Fibroblast of skin of right quadriceps (primary cell): ENCODE measurements at regions not wholly inside any gene's neighbourhood (a gene's known extent, or its start where the extent isn't known, plus 50 kb on each side); places are given as distances from the start of the nearest gene placed in this dataset.

Source experiments
- DNase-seq: peaks from one replicate; pipeline ENCODE4 v3.0.0-alpha.2; 2013

GRCh38 chr14:81673930-81674329 is 140.3 kb upstream of the SEL1L start:
- DNase-seq = no peak

DNA sequence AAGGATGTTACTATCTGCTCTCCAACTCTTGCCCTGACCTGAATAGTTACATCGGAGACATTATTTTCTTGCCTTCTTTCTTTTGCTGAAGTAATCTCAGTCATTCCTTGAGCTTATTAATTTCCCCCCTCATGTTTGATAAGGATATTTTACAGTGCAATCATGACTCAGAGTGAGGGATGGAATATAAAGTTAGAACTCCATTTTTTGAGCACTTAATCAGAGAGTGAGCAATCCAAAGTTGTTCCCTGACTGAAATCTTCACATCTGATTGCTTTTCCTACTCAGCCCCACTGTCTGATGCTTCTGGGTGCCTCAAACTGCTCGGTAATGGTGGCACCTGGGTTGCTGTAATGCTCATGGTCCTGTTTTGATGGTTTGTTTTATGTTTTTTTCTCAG is 142.7 kb upstream of the SEL1L start:
- DNase-seq = no peak

GRCh38 chr14:81676879-81677278 is 143.2 kb upstream of the SEL1L start:
- no peak for DNase-seq

GRCh38 chr14:81677736-81678135 is 144.1 kb upstream of the SEL1L start:
- no peak for DNase-seq

- DNase-seq = no peak
Measured at GRCh38 chr14:81679226-81679625, 145.6 kb upstream of the SEL1L start.

GRCh38 chr14:81681541-81681940 is 147.9 kb upstream of the SEL1L start:
- DNase-seq = no peak

- no peak for DNase-seq
Measured at GRCh38 chr14:81682134-81682533, 148.5 kb upstream of the SEL1L start.

GRCh38 chr14:81682701-81683100 is 149.0 kb upstream of the SEL1L start:
- no peak for DNase-seq

GRCh38 chr14:81684696-81685095 is 151.0 kb upstream of the SEL1L start:
- DNase-seq = no peak

DNA sequence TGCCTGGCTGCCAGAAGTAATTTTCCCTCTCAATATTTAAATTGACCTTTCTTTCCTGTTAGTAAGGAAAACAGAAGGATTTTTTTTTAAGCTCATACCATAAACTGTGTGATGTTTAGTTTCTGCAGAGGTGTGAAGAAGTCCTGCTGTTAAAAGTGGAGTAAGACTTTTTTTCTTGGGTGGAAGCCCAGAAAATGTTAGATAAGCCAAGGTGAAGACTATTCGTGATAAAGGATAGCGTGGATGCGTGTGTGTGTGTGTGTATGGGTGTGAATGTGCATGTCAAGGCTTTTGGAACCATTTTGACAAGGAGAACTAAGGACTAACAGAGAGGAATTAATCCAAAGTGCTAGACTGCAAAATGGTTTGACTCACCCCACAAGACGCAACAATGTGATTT is 152.9 kb upstream of the SEL1L start:
- no peak for DNase-seq

GRCh38 chr14:81691931-81692330 is 158.3 kb upstream of the SEL1L start:
- DNase-seq = no peak

- DNase-seq = no peak
Measured at GRCh38 chr14:81694419-81694818, 160.8 kb upstream of the SEL1L start.

DNA sequence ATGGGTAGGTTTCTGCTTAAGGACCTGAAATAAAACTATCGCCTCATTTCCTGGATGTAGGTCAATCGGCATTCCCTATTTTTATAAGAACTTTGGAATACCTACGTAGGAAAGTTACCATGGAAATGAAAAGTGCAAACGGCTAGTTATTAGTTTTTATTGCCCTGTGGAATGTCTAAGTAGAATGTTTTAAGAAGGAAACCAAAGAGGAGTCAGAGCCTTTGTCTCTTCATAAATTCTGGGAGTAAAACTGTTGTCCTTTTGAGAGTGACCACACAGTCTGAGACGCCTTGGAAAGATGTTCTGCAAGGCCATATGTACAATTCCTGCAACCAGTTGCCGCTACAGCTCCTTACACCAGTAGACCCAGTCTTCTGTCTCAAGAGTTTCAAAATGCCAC is 176.0 kb upstream of the SEL1L start:
- no peak for DNase-seq

DNA sequence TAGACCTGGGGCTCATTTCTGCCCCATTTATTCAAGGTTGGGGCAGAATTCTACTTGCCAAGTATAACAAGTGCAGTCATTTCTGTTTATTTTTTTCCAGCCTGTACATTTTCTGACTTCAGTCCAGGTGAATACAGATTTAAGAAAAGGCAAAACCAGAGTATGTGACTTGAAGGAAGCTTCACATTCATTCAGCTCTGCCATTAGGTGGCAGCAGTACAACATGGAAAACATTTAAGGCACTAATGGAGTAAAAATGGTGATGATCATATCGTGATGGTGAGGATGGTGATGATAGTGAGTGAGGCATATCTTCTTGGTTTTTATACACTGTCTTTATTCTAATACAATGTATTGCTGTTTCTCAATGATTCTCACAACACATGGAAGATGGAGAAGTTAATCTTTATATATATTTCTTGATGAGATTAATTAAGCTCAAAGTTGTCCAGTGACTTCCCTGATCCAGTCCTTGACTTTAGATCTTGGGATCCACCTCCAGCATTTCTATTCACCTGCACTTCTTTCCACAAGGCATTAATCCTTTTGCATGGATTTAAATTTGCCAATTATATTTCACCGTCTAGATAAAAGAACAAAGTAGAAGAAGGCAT is 176.7 kb upstream of the SEL1L start:
- DNase-seq = peak; percentile 10

- no peak for DNase-seq
Measured at GRCh38 chr14:81715731-81716130, 182.1 kb upstream of the SEL1L start.

DNA sequence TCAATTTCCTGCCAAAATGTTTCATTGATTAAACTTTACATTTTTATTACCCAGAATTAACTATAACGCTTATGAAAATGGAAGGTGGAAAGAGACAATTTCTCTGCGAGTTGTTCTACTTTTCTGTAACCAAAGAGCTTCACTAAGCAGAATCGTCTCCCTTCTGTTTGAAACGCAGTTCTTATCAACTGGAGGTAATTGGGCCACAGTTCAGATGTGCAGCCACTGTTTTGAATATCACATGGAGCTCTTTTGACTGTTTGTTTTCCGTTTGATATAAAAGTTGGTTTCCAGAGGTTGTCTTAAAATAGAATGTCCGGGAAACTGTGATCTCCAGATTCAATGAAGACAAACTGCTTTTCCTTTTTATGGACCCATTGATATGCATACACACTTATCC is 183.3 kb upstream of the SEL1L start:
- DNase-seq = no peak

DNA sequence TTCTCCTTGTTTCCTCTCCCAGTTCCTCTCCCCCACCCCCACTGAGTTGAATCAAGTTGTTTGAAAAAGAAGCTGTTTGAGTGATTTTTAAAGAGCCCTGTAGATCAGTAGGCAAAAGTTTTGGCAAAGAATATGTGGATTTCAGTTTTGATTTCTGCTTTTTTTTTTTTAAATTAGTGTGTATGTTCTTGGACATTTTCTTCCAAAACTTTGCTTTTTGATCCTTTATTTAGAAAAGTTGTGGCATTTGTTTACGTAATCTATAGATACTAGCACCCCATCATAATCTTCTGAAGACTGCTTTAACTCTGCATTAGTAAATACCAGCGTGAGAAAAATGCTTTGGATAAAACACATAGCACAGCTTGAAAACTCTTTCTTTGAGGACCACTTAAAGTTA is 190.3 kb upstream of the SEL1L start:
- DNase-seq = no peak

GRCh38 chr14:81727218-81727617 is 193.6 kb upstream of the SEL1L start:
- DNase-seq = peak; percentile 17

- DNase-seq = no peak
Measured at GRCh38 chr14:81728447-81728846, 194.8 kb upstream of the SEL1L start.

- no peak for DNase-seq
Measured at GRCh38 chr14:81729622-81730021, 196.0 kb upstream of the SEL1L start.

DNA sequence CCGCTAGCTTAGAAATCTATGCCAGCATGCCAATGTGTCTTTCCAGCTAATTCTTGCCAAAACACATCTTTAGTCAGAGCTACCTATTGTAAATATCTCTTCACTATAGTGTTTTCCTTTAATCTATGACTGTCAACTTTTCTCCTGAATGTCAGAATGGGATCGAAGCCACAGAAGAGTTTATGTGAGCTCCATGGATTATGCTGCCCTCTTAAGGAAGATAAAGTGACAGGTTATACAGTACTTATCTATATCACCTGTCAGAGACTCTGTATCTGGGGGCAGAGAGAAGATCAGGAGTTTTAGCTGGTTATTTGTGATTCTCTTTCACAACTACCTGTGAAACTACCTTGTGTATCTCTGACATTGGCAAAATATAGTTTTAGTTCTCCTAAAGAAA is 204.3 kb upstream of the SEL1L start:
- no peak for DNase-seq

DNA sequence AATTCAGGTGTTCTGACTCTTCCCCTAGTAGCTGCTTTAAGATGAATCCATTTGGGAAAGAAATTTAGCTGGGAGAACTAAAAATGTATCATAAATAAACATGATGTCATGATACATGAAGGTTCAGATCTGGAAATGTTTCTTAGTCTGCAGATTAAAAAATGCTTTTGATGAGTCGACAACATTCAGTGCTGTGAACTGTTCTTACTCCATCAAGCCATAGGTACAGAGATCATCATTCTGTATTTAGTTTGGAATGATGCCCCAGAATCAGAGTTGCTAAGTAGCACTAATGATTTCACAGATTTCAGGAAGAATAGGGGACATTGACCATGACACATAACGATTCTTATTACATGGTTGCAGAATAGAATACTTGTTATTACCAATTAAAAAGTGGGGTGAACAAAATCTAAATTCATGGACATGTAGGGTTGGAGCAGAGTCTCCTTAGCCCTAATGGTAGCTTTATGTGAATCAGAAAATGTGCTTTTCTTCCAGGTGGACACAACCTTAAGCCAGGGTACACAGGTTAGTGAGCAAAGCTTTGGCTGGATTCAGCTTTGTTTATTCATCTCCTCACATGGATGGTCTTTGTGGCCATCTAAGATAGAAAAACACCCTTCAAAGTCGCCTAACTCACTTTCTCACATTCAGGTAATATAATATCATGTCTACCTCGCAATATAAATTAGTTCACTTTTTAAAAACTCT is 205.4 kb upstream of the SEL1L start:
- no peak for DNase-seq

- no peak for DNase-seq
Measured at GRCh38 chr14:81743605-81744004, 210.0 kb upstream of the SEL1L start.

DNA sequence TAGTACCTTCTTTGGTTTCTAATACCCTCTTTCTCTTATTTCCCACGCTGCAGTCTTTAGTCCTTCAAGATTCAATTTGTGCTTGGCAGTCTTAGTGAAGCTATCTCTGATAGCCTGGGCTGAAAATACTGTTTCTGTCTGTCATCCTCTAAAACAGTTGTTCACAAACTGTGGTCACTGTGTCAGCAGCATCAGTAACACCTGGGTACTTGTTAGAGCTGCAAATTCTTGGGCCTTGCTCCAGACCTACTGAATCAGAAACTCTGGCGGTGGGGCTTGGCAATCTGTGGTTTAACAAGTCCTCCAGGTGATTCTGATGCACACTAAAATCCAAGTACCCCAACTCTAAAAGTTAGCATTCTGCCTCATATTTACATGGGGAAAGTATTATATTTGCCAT is 217.5 kb upstream of the SEL1L start:
- DNase-seq = no peak

- DNase-seq = no peak
Measured at GRCh38 chr14:81759541-81759940, 225.9 kb upstream of the SEL1L start.
